RKO (cell line): ENCODE measurements at regions not wholly inside any gene's neighbourhood (a gene's known extent, or its start where the extent isn't known, plus 50 kb on each side); places are given as distances from the start of the nearest gene placed in this dataset.

ENCODE experiments used
- DNase-seq: peaks from one replicate; pipeline ENCODE4 v3.0.0-alpha.2; 2016; ENCODE audit warnings: low spot score

GRCh38 chr4:13938299-13938698 lies 310.8 kb upstream of the BOD1L1 start:
- DNase-seq: no peak

GRCh38 chr4:13940921-13941320 lies 313.4 kb upstream of the BOD1L1 start:
- no peak for DNase-seq

DNA sequence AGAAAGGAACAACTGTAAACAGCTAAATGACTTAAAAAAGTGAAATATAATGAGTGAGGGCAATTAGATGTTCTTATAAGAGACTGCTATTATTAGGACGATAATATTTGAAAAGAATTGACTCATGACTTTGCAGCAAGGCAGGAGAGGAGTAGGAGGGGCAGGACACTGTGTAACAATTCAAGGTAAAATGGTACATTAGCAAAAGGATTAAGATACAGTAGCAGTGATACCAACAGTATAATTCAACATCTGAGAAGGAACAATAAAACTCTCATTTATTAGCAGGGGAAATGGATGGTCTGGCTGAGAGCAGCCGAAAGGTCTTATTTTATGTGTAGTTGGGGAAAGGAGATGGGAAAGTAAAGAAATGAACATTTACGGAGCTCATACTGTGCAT lies 315.5 kb upstream of the BOD1L1 start:
- no peak for DNase-seq

- DNase-seq: no peak
Measured at GRCh38 chr4:13944095-13944511, 316.6 kb upstream of the BOD1L1 start.

- DNase-seq: no peak
Measured at GRCh38 chr4:13947921-13948320, 320.4 kb upstream of the BOD1L1 start.

DNA sequence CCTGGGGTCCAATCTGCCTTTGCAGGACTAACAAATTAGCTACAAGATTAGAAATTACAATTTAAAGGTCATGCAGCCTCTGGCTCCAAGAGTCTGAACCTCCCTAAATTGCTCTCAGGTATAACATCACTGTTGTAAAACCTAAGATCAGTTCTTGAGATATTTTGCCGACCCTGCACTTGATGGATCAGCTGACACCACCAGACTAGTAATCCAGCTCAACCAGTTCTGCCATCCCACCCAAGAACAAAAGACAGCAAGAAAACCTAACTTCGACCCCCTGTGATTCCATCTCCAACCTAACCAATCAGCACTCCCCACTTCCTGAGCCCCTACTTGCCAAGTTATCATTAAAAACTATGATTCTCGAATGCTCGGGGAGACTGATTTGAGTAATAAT lies 323.0 kb upstream of the BOD1L1 start:
- no peak for DNase-seq

DNA sequence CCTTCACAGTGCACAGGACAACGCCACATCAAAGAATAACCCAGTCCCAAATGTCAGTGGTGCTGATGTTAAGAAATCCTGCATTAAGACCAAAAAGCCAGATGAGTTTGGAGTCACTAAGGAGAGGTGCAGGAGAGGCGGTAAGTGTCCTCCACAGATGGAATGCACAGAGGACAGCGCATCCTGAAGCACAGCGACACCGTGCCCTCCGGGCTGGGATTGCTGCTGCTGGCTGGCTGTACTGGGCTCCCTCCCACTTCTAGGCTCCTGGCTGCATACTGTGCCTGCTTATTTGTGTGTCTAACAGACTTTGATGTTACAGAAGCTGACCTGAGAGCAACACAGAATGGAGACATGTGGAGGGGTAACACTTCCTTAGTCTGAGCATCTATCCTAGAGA lies 325.6 kb upstream of the BOD1L1 start:
- no peak for DNase-seq

GRCh38 chr4:13955551-13955950 lies 328.0 kb upstream of the BOD1L1 start:
- no peak for DNase-seq

DNA sequence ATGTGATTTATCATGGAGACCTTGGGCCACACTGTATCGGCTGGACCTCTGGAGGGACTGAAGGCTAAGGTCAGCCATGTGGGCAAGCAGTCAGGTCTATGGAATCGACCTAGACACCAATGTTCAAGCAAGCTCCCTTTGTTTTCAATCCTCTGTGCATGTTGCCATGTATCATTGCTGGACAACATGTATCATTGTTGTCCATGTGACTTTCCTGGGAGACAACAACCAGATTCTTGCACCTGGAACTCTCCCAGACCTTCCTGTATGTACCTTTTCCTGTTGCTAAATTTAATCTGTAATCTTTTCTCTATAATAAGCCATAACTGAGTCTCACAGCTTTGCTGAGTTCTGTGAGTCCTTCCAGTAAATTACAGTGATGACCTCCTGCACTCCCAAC lies 329.4 kb upstream of the BOD1L1 start:
- no peak for DNase-seq

- no peak for DNase-seq
Measured at GRCh38 chr4:13957871-13958270, 330.3 kb upstream of the BOD1L1 start.

DNA sequence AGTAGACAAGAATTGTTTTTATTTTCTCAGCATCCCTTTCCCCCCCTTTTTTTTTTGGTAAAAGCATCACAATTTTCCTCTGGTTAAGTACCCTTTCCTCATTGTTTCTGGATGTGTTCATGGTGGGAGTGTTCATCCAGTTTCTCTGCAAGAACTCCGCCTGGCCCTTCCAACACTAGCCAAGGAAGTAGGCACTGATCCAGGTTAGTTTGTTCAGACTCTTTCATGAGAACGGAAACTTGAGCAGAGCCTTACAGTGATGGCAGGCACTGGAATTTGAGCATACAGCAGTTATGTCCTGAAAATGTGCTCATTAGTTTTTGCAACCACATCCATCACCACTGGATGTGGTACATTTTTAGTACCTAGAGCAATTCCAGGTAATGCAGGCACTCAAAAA lies 336.1 kb upstream of the BOD1L1 start:
- no peak for DNase-seq

GRCh38 chr4:13966231-13967195 lies 339.0 kb upstream of the BOD1L1 start:
- DNase-seq: no peak

DNA sequence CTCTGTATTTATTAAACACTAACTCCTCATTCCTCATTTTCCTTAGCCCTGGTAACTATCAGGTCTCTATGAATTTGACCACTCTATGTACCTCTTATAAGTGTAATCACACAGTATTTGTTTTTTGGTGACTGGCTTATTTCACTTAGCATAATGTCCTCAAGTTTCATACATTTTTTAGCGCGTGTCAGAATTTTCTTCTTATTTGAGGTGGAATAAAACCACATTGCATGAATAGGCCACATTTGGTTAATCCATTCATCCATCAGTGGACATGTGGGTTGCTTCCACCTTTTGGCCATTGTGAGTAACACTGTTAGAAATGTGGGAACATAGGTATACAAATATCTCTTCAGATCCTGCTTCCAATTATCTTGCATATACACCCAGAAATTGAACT lies 341.2 kb upstream of the BOD1L1 start:
- DNase-seq: no peak

DNA sequence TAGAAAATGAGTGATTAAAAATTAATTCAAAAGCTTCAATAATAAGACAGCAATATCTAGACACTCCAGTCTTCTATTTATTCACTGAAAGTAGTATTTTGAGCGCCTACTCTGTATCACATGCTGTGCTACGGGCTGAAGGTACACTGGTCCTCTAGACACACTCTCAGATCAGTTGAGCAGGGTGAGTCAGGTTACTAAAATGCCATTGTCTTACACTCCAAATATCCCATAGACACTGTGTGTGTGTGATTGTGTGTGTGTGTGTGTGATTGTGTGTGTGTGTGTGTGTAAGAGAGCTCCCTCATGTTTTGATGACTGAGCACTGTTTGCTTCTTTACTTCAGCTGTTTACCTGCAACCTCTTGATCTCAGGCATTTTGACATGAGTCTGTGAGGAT lies 342.8 kb upstream of the BOD1L1 start:
- no peak for DNase-seq

DNA sequence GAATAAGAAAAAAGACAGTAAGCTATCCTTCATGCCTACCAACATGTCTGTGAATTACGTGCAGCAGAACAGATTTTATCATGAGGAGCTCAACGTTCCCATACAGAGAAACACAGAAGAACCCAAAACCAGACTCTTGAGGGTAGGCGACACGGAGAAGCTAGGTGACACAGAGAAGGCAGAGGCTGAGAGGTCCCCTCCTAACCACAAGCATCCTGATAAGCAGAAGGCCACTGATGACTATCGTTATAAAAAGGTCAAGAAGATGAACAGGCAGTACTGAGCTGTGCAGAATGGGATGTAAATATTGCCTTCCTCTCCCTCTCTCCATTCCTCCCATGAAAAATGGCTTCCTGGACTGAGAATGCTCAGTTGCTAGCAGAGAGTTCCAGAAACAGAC lies 350.2 kb upstream of the BOD1L1 start:
- no peak for DNase-seq

- no peak for DNase-seq
Measured at GRCh38 chr4:13980317-13981310, 353.1 kb upstream of the BOD1L1 start.

GRCh38 chr4:13981499-13981898 lies 354.0 kb upstream of the BOD1L1 start:
- DNase-seq: no peak

- DNase-seq: no peak
Measured at GRCh38 chr4:13982010-13982409, 354.5 kb upstream of the BOD1L1 start.

- no peak for DNase-seq
Measured at GRCh38 chr4:13983189-13983790, 355.8 kb upstream of the BOD1L1 start.

GRCh38 chr4:13984991-13985800 lies 357.7 kb upstream of the BOD1L1 start:
- DNase-seq: no peak

- DNase-seq: no peak
Measured at GRCh38 chr4:13985837-13986236, 358.3 kb upstream of the BOD1L1 start.
